Kidney epithelial cell (primary cell): ENCODE measurements at regions not wholly inside any gene's neighbourhood (a gene's known extent, or its start where the extent isn't known, plus 50 kb on each side); places are given as distances from the start of the nearest gene placed in this dataset.

Experiments used
- DNase-seq: peaks from one replicate; pipeline ENCODE4 v3.0.0-alpha.2; 2010; ENCODE audit warnings: low read depth
- H3K27me3 ChIP-seq: 2 replicates; pipeline ENCODE4 v1.6.0; 2011; ENCODE audit warnings: low read length; ENCODE audit not compliant: control insufficient read depth, insufficient read depth
- H3K36me3 ChIP-seq: 2 replicates; pipeline ENCODE4 v1.5.1; 2011; ENCODE audit warnings: low read length; ENCODE audit not compliant: control insufficient read depth, insufficient read depth
- H3K4me3 ChIP-seq: 2 replicates; pipeline ENCODE4 v1.5.1; 2011; ENCODE audit warnings: low read depth, mild to moderate bottlenecking, control low read depth, low read length
- CTCF ChIP-seq: IDR thresholded peaks from 2 replicates; pipeline ENCODE4 v1.5.1; 2011; ENCODE audit warnings: mild to moderate bottlenecking, moderate library complexity, low read length, control low read depth, inconsistent platforms; ENCODE audit not compliant: insufficient read depth, poor library complexity, severe bottlenecking

GRCh38 chr18:60469387-60470100 is 97.0 kb upstream of the MC4R start:
- H3K27me3 ChIP-seq, result no peaks in the 10 kb centered on the region
- DNase-seq, result no peak
- no peak overlapping the region for H3K4me3 ChIP-seq
- H3K36me3 ChIP-seq, result no peaks in the 10 kb centered on the region
- no peak for TF ChIP-seq CTCF

- peak; percentile 61 for DNase-seq
- Histone ChIP-seq H3K4me3 (no peak overlapping the region), H3K36me3 (no peaks in the 10 kb centered on the region), H3K27me3 (no peaks in the 10 kb centered on the region)
- TF ChIP-seq CTCF, result no peak
These were observed 99.1 kb upstream of the MC4R start for GRCh38 chr18:60471652-60472051.

- TF ChIP-seq CTCF, result no peak
- no peak overlapping the region for H3K4me3 ChIP-seq
- H3K27me3 ChIP-seq, result no peaks in the 10 kb centered on the region
- H3K36me3 ChIP-seq, result no peaks in the 10 kb centered on the region
- no peak for DNase-seq
These were observed 112.6 kb upstream of the MC4R start for GRCh38 chr18:60485201-60485600.

- DNase-seq, result no peak
- Histone ChIP-seq H3K4me3 (no peak overlapping the region), H3K36me3 (no peaks in the 10 kb centered on the region), H3K27me3 (no peaks in the 10 kb centered on the region)
- no peak for TF ChIP-seq CTCF
These were observed 120.5 kb upstream of the MC4R start for GRCh38 chr18:60493066-60493465.

GRCh38 chr18:60499675-60500074 is 127.1 kb upstream of the MC4R start:
- Histone ChIP-seq H3K36me3 (no peaks in the 10 kb centered on the region), H3K4me3 (no peak overlapping the region), H3K27me3 (no peaks in the 10 kb centered on the region)
- no peak for DNase-seq
- no peak for TF ChIP-seq CTCF

- no peaks in the 10 kb centered on the region for H3K27me3 ChIP-seq
- no peak for TF ChIP-seq CTCF
These were observed 128.4 kb upstream of the MC4R start for GRCh38 chr18:60500960-60501359.

More at GRCh38 chr18:60500960-60501359, 128.4 kb upstream of the MC4R start:
- H3K36me3 ChIP-seq, result no peaks in the 10 kb centered on the region
- H3K4me3 ChIP-seq, result no peak overlapping the region
- no peak for DNase-seq
